GM12878 (cell line): ENCODE measurements at regions not wholly inside any gene's neighbourhood (a gene's known extent, or its start where the extent isn't known, plus 50 kb on each side); places are given as distances from the start of the nearest gene placed in this dataset.

Source experiments
- ATAC-seq: fragments of 200-7000 bp; cut with Tn5 transposase; 3 replicates; pipeline ENCODE4 v1.9.1; 2020; ENCODE audit warnings: mild to moderate bottlenecking, moderate library complexity
- BruUV-seq: library from RNA; stranded (reverse); fragments of 400-500 nt; replicated peaks from 2 replicates; lab custom pipeline; 2021; lab: Mats Ljungman, UMichigan
- CTCF ChIA-PET: fragments of 300-600 bp; sonication (Branson Sonifier 250); formaldehyde crosslinking; extraction: SDS; loops from one replicate; lab custom pipeline; 2021; ENCODE audit warnings: inconsistent platforms; lab: Yijun Ruan, JAX
- POLR2A ChIA-PET: fragments of 350-600 bp; formaldehyde crosslinking; extraction: SDS; loops from one replicate; lab custom pipeline; 2021; ENCODE audit warnings: inconsistent platforms; lab: Charles Lee
- RAD21 ChIA-PET: fragments of 300-600 bp; sonication (Branson Sonifier 250); formaldehyde crosslinking; loops from one replicate; lab custom pipeline; 2023; ENCODE audit warnings: antibody characterized with exemption; ENCODE audit not compliant: unreplicated experiment; lab: Charles Lee
- SMC1A ChIA-PET: fragments of 300-600 bp; sonication (Branson Sonifier 250); formaldehyde crosslinking; loops from one replicate; lab custom pipeline; 2023; ENCODE audit not compliant: unreplicated experiment, uncharacterized antibody; lab: Charles Lee
- DNase-seq: peaks from one replicate; pipeline ENCODE4 v3.0.0-alpha.2; 2011; ENCODE audit warnings: low read depth, low spot score
- FAIRE-seq: peaks from 3 replicates; lab custom pipeline; 2011; peaks lifted over from hg19 to GRCh38; lab: Jason Lieb, UNC
- H2AFZ ChIP-seq: 2 replicates; pipeline ENCODE4 v1.6.0; 2011; ENCODE audit warnings: low read depth, low read length, control low read depth; ENCODE audit not compliant: control insufficient read depth
- H3K27ac ChIP-seq: 2 replicates; pipeline ENCODE4 v1.5.1; 2011; ENCODE audit warnings: control low read depth; ENCODE audit not compliant: control insufficient read depth, insufficient read depth
- H3K27me3 ChIP-seq, 2 experiments: replicated peaks in 1 of 2; 2 replicates each; pipeline versions ENCODE4 v1.6.0 to v1.6.1; 2011; ENCODE audit warnings: low read length in 1 of 2; ENCODE audit not compliant: control insufficient read depth in 2 of 2, insufficient read depth in 2 of 2
- H3K36me3 ChIP-seq, 2 experiments: 2 replicates each; pipeline ENCODE4 v1.5.1; 2011; ENCODE audit warnings: low read length in 1 of 2; ENCODE audit not compliant: control insufficient read depth in 2 of 2, insufficient read depth in 2 of 2
- H3K4me1 ChIP-seq: 2 replicates; pipeline ENCODE4 v1.6.1; 2011; ENCODE audit warnings: mild to moderate bottlenecking, low read length, moderate library complexity, mixed read lengths; ENCODE audit not compliant: control insufficient read depth, insufficient read depth
- H3K4me2 ChIP-seq: 2 replicates; pipeline ENCODE4 v1.6.0; 2011; ENCODE audit warnings: control low read depth; ENCODE audit not compliant: control insufficient read depth, insufficient read depth
- H3K4me3 ChIP-seq: fragments of 200-600 bp; sonication (generic); 2 replicates; pipeline ENCODE4 v1.5.1; 2016
- H3K79me2 ChIP-seq: 2 replicates; pipeline ENCODE4 v1.6.0; 2011; ENCODE audit warnings: low read length; ENCODE audit not compliant: control insufficient read depth, insufficient read depth
- H3K9ac ChIP-seq: 2 replicates; pipeline ENCODE4 v1.8.0; 2011; ENCODE audit warnings: low read length, control low read depth, mixed read lengths; ENCODE audit not compliant: control insufficient read depth, insufficient read depth
- H3K9me3 ChIP-seq: replicated peaks from 3 replicates; pipeline ENCODE4 v1.5.1; 2011; ENCODE audit warnings: mild to moderate bottlenecking, low read length; ENCODE audit not compliant: control insufficient read depth, insufficient read depth
- H4K20me1 ChIP-seq: 2 replicates; pipeline ENCODE4 v1.6.0; 2011; ENCODE audit not compliant: control insufficient read depth, insufficient read depth
- GATAD2B ChIP-seq: fragments of 450-650 bp; conservative IDR thresholded peaks from 2 replicates; pipeline ENCODE4 v1.6.1; 2017; ENCODE audit warnings: low read depth, mild to moderate bottlenecking, moderate library complexity
- HCFC1 ChIP-seq: fragments of 150-350 bp; IDR thresholded peaks from 2 replicates; pipeline ENCODE4 v1.6.1; 2014; ENCODE audit warnings: low read length
- IKZF1 ChIP-seq: fragments of 450-650 bp; conservative IDR thresholded peaks from 2 replicates; pipeline ENCODE4 v1.6.1; 2017; ENCODE audit warnings: antibody characterized with exemption, mild to moderate bottlenecking
- MEF2A ChIP-seq: IDR thresholded peaks from 2 replicates; pipeline ENCODE4 v1.6.1; 2011; ENCODE audit warnings: low read depth, mild to moderate bottlenecking, low read length, moderate library complexity; ENCODE audit not compliant: insufficient read depth
- NR2F1 ChIP-seq: fragments of 450-650 bp; conservative IDR thresholded peaks from 2 replicates; pipeline ENCODE4 v1.6.1; 2017; ENCODE audit warnings: mild to moderate bottlenecking
- WRNIP1 ChIP-seq: IDR thresholded peaks from 2 replicates; pipeline ENCODE4 v1.6.1; 2011; ENCODE audit warnings: low read depth, low read length, improper control_type of control experiment, borderline replicate concordance
- WGBS: methylation state at CpG from one replicate; pipeline ENCODE4 v1.1.6; 2016; ENCODE audit warnings: low lambda C conversion rate; ENCODE audit not compliant: insufficient replicate concordance, insufficient coverage; ENCODE audit errors: missing lambda C conversion rate; 5-methylcytosine and 5-hydroxymethylcytosine counted together
- in situ Hi-C: fragments of 300-500 bp; cut with MboI; formaldehyde crosslinking; loops from 9 replicates; pipeline ENCODE4 v1.14.3; 2018; ENCODE audit warnings: mixed read lengths
- intact Hi-C: fragments of 100-400 bp; cut with micrococcal nuclease; formaldehyde crosslinking; loops from one replicate; pipeline ENCODE4 v1.14.2; 2022; ENCODE audit not compliant: unreplicated experiment
- TF ChIP-seq, protein P1 (sequence below): fragments of 450-650 bp; IDR thresholded peaks from 2 replicates; pipeline ENCODE4 v1.6.1; 2018; ENCODE audit warnings: borderline replicate concordance, mild to moderate bottlenecking; ENCODE audit not compliant: partially characterized antibody

DNA sequence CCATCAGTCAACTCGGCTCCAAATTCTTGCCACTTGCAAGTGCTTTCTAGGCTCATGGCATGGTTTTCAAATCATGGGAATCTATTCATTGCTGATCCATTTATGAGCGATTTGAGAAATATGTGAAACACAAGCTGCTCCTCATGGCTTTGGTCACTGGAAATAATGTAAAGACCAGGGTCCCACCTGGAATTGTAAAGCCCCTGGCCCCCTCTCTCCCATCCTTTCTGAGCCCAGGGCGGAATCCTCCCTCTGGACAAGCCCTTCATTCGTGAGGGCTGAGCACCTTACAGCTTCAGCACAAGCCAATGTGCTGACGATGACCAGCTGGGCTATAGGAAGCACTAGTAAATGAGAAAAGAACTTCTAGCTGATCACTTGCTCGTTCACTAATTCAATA is 96.0 kb downstream of the RNASET2 start:
- 39% methylated on average over 6 of the region's 6 CpGs for WGBS
- H3K27me3 ChIP-seq = no peaks in the 10 kb centered on the region; a peak in 1 of 4 replicates
- in situ Hi-C loops (no loop called here), intact Hi-C loops (no loop called here)
- ChIA-PET RAD21 (interaction anchor here (1.2 kb wide), 1 partner anchor 129 kb away, joined by 6 read pairs; no protein-coding TSS in a partner anchor), CTCF (interaction anchor here (0.8 to 1.8 kb wide), 4 partner anchors 9 to 128 kb away, joined by 3 to 5 read pairs (median 4); no protein-coding TSS in a partner anchor), POLR2A (interaction anchor here (1.0 kb wide), 1 partner anchor 10 kb away, joined by 3 read pairs; no protein-coding TSS in a partner anchor), SMC1A (interaction anchor here (0.9 to 2.5 kb wide), 4 partner anchors 11 to 128 kb away, joined by 3 to 12 read pairs (median 4); no protein-coding TSS in a partner anchor)
- ATAC-seq (no peak), DNase-seq (no peak), FAIRE-seq (no peak)
- BruUV-seq = no TSS peak
- no peak overlapping the region for H2AFZ ChIP-seq
- no peaks in the 10 kb centered on the region; the same call in 1 of the 2 replicates for H4K20me1 ChIP-seq
- H3K36me3 ChIP-seq = no peaks in the 10 kb centered on the region
- TF ChIP-seq MEF2A = no peak
- TF ChIP-seq HCFC1 = no peak
- no peak for TF ChIP-seq WRNIP1
- TF ChIP-seq, protein P1, sequence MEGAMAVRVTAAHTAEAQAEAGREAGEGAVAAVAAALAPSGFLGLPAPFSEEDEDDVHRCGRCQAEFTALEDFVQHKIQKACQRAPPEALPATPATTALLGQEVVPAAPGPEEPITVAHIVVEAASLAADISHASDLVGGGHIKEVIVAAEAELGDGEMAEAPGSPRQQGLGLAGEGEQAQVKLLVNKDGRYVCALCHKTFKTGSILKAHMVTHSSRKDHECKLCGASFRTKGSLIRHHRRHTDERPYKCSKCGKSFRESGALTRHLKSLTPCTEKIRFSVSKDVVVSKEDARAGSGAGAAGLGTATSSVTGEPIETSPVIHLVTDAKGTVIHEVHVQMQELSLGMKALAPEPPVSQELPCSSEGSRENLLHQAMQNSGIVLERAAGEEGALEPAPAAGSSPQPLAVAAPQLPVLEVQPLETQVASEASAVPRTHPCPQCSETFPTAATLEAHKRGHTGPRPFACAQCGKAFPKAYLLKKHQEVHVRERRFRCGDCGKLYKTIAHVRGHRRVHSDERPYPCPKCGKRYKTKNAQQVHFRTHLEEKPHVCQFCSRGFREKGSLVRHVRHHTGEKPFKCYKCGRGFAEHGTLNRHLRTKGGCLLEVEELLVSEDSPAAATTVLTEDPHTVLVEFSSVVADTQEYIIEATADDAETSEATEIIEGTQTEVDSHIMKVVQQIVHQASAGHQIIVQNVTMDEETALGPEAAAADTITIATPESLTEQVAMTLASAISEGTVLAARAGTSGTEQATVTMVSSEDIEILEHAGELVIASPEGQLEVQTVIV = no peak
- TF ChIP-seq NR2F1 = no peak
- TF ChIP-seq IKZF1 = no peak
- no peak for TF ChIP-seq GATAD2B
- no peaks in the 10 kb centered on the region; the same call in 1 of the 2 replicates for H3K4me1 ChIP-seq
- no peak overlapping the region for H3K4me3 ChIP-seq
- H3K9me3 ChIP-seq = no peaks in the 10 kb centered on the region
- no peak overlapping the region for H3K4me2 ChIP-seq
- H3K79me2 ChIP-seq = no peaks in the 10 kb centered on the region
- H3K27ac ChIP-seq = no peak overlapping the region
- no peak overlapping the region for H3K9ac ChIP-seq
